ENCODE measurements at regions not wholly inside any gene's neighbourhood (a gene's known extent, or its start where the extent isn't known, plus 50 kb on each side); places are given as distances from the start of the nearest gene placed in this dataset.

GRCh38 chr1:102089791-102090190 lies 93.1 kb upstream of the OLFM3 start:
- no peak for DNase-seq (ENCODE audit: extremely low read depth in 1 of 11, low read depth in 9 of 11, low spot score in 4 of 11)

DNA sequence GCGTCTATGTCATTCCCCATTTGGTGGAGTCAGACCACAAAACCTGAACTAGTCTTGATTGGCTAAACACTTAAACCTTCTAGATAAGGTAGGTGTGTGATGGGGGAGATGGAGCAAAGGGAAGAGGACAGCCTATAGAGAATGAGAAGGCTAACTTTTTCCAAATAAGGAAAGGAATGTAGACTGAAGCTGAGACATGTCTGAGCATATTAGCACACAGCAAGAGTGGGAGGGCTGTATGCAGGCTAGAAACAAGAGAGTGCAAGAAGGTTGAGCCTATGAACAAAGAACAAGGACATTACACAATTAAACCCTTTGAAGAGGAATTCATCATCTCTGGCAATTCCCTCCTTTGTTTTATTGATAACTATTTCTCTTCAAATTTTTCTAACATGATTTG lies 89.2 kb upstream of the OLFM3 start:
- no peak for DNase-seq (ENCODE audit: extremely low read depth in 1 of 11, low read depth in 9 of 11, low spot score in 4 of 11)

- DNase-seq (ENCODE audit: extremely low read depth in 1 of 11, low read depth in 9 of 11, low spot score in 4 of 11): no peak
Measured at GRCh38 chr1:102084771-102085535, 88.2 kb upstream of the OLFM3 start.

- DNase-seq (ENCODE audit: extremely low read depth in 1 of 11, low read depth in 9 of 11, low spot score in 4 of 11): no peak
Measured at GRCh38 chr1:102083192-102083591, 86.5 kb upstream of the OLFM3 start.

DNA sequence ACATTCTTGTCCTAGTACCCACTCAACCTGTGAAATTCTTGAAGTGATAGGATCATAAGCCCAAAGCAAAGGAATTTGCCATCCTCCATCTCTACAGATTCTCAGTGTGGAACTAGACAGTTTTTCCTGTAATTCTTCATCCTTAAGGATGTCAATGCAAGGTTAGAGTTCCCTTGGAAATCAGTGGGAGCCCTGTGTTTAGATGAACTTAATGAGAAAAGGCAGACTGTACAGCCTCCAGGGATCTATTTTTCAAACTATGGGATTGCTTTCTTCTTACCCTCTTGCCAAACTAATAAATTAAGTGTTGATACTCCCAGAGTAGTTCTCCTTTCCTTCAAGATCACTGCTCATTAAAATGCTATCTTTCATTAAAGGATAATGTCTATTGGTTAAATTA lies 78.1 kb upstream of the OLFM3 start:
- no peak for DNase-seq (ENCODE audit: extremely low read depth in 1 of 11, low read depth in 9 of 11, low spot score in 4 of 11)

DNA sequence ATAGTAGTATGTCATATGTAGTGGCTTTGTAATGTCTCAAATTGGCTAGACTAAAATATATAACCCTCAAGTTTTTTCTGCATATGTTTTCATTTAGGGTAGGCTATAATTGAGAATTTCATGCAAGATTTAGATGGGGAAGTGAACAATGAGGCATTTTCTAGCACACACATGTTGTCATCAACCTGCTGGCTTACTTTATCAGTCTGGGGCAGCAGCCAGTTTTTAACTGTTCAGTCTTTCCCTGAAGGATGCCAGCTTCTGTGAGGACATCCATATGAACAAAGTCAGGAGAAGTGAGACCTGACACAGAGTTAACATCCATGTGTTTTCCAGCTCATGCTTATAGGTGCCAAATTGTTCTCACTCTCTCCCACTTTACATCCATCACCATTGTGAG lies 74.7 kb upstream of the OLFM3 start:
- no peak for DNase-seq (ENCODE audit: extremely low read depth in 1 of 11, low read depth in 9 of 11, low spot score in 4 of 11)

DNA sequence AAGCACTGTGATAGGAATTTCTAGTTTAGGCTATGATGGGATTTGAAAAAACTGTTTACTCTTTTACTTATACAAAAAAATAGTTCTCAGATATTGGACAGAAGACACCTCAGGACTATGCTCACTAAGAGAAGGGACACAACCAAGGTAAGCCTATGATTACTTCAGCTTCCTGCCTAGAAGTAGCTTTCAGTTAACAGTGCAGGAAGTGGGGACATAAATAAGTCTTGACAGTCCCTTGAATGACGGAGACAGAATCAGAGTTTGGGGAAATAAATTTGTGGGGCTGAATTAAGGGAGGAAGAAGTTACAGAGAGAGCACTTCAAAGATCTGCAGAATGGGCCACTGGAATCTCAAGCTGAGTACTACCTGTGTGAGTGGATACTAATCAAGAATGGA lies 53.8 kb upstream of the OLFM3 start:
- no peak for DNase-seq (ENCODE audit: extremely low read depth in 1 of 11, low read depth in 9 of 11, low spot score in 4 of 11)

- DNase-seq (ENCODE audit: extremely low read depth in 1 of 11, low read depth in 9 of 11, low spot score in 4 of 11): no peak
Measured at GRCh38 chr1:102047724-102048123, 51.0 kb upstream of the OLFM3 start.
